Psoas muscle (tissue), 7 donors: ENCODE measurements at regions not wholly inside any gene's neighbourhood (a gene's known extent, or its start where the extent isn't known, plus 50 kb on each side); places are given as distances from the start of the nearest gene placed in this dataset.
"Not testable (repeated sequence)": the region's sequence is repeated elsewhere in the genome, so short reads cannot be mapped to it uniquely, and the experiment has no call there.

Experiments
- ATAC-seq, 4 donors: fragments of 200-7000 bp; cut with Tn5 transposase; one replicate each; pipeline ENCODE4 v1.9.1; 2020; ENCODE audit warnings: moderate library complexity in 3 of 4, mild to moderate bottlenecking in 2 of 4
- DNase-seq, 2 donors: peaks; one replicate each; pipeline ENCODE4 v3.0.0-alpha.2; 2020
- H3K27ac ChIP-seq: fragments of 200-600 bp; one replicate; pipeline ENCODE4 v1.8.0; 2022
- H3K27me3 ChIP-seq, 3 donors: fragments of 200-600 bp in 1 of 3; one replicate each; pipeline versions ENCODE4 v1.6.1 to v1.8.0; 2013 to 2022; ENCODE audit warnings: low read length in 2 of 3, mild to moderate bottlenecking in 2 of 3, moderate library complexity in 1 of 3; ENCODE audit not compliant: insufficient read depth in 3 of 3
- H3K36me3 ChIP-seq, 2 donors: fragments of 200-600 bp in 1 of 2; one replicate each; pipeline versions ENCODE4 v1.6.1 to v1.8.0; 2013 to 2022; ENCODE audit warnings: low read depth in 1 of 2, mild to moderate bottlenecking in 1 of 2, moderate library complexity in 1 of 2; ENCODE audit not compliant: insufficient read depth in 1 of 2
- H3K4me1 ChIP-seq: fragments of 200-600 bp; one replicate; pipeline ENCODE4 v1.8.0; 2022
- H3K4me3 ChIP-seq: fragments of 200-600 bp; one replicate; pipeline ENCODE4 v1.8.0; 2022; ENCODE audit warnings: mild to moderate bottlenecking
- H3K9me3 ChIP-seq: fragments of 200-600 bp; one replicate; pipeline ENCODE4 v1.8.0; 2022
- CTCF ChIP-seq: fragments of 200-600 bp; IDR thresholded peaks from one replicate; pipeline ENCODE4 v1.8.0; 2022; ENCODE audit warnings: antibody characterized with exemption
- WGBS, 3 donors: extraction: QIAGEN DNeasy Blood & Tissue Kit; methylation state at CpG; one replicate each; pipeline versions ENCODE4 v1.1.6 to v1.1.7; 2013; 5-methylcytosine and 5-hydroxymethylcytosine counted together
- intact Hi-C, 2 donors: fragments of 100-400 bp; cut with DNase I; formaldehyde crosslinking; loops; one replicate each; pipeline versions ENCODE4 v1.11.0 to v1.14.2; 2022
- donor health status: healthy with polysubstance abuse.
- donor health status: DM: no; HTN: no; CAD: no; lungs with moderate emphysema.
- donor health status: Bipolar disorder and iron deficiency.
- donor health status: healthy.
- donor health status: DM: yes; HTN: yes; CAD: no.
- donor health status: DM: no; HTN: no; CAD: no.
- donor health status: DM: yes; HTN: yes; CAD: no.

GRCh38 chr14:22494486-22495135, 94.4 kb downstream of the DAD1 start:
- intact Hi-C loops, result no loop called here
- no peaks in the 10 kb centered on the region for H3K27me3 ChIP-seq
- TF ChIP-seq CTCF, result no peak
- no peak for ATAC-seq
- no peak for DNase-seq
- no peak overlapping the region for H3K4me3 ChIP-seq
- H3K27ac ChIP-seq, result no peak overlapping the region
- H3K4me1 ChIP-seq, result no peaks in the 10 kb centered on the region
- no peaks in the 10 kb centered on the region for H3K9me3 ChIP-seq
- WGBS, 3 donors, result 77 to 81% (median 80%) methylated on average over 5 of the region's 5 CpGs
- no peaks in the 10 kb centered on the region for H3K36me3 ChIP-seq

GRCh38 chr14:22493753-22494152, 95.3 kb downstream of the DAD1 start:
- DNase-seq (no peak), ATAC-seq (no peak)
- 90 to 94% (median 91%) methylated on average over 2 of the region's 2 CpGs for whole genome bisulfite sequencing, 3 donors
- TF ChIP-seq CTCF, result no peak
- H3K27me3 ChIP-seq, result no peaks in the 10 kb centered on the region
- H3K4me3 ChIP-seq, result no peak overlapping the region
- no peak overlapping the region for H3K27ac ChIP-seq
- intact Hi-C loops, result no loop called here
- H3K4me1 ChIP-seq, result no peaks in the 10 kb centered on the region
- H3K9me3 ChIP-seq, result no peaks in the 10 kb centered on the region
- H3K36me3 ChIP-seq, result no peaks in the 10 kb centered on the region

- Histone ChIP-seq H3K27ac (no peak overlapping the region), H3K4me3 (no peak overlapping the region), H3K27me3 (no peaks in the 10 kb centered on the region), H3K4me1 (no peaks in the 10 kb centered on the region), H3K36me3 (no peaks in the 10 kb centered on the region), H3K9me3 (no peaks in the 10 kb centered on the region)
- no peak for DNase-seq
- intact Hi-C loops, result no loop called here
- WGBS, 3 donors, result 85 to 88% (median 86%) methylated on average over 15 of the region's 15 CpGs
- ATAC-seq, result no peak
- TF ChIP-seq CTCF, result no peak
Measured at GRCh38 chr14:22492622-22493542, 96.1 kb downstream of the DAD1 start.

GRCh38 chr14:22491683-22492621, 97.1 kb downstream of the DAD1 start:
- H3K27me3 ChIP-seq, result peaks cover 0 to 5% (median 0%) of the 10 kb centered on the region in 3 donors
- intact Hi-C loops, result no loop called here
- no peaks in the 10 kb centered on the region for H3K4me1 ChIP-seq
- no peaks in the 10 kb centered on the region for H3K9me3 ChIP-seq
- H3K36me3 ChIP-seq, result no peaks in the 10 kb centered on the region
- no peak overlapping the region for H3K4me3 ChIP-seq
- 76 to 78% (median 77%) methylated on average over 11 of the region's 11 CpGs for WGBS, 3 donors
- DNase-seq (no peak), ATAC-seq (no peak)
- H3K27ac ChIP-seq, result no peak overlapping the region
- no peak for TF ChIP-seq CTCF

- ATAC-seq, H3K27me3 ChIP-seq, DNase-seq, H3K36me3 ChIP-seq, H3K9me3 ChIP-seq, intact Hi-C loops, H3K27ac ChIP-seq, H3K4me1 ChIP-seq, H3K4me3 ChIP-seq: not testable (repeated sequence)
- WGBS, 3 donors, result 85 to 86% (median 86%) methylated on average over 1 to 2 of the region's 3 CpGs
Measured at GRCh38 chr14:22491053-22491452, 98.0 kb downstream of the DAD1 start.
